Keratinocyte (primary cell): ENCODE measurements at regions not wholly inside any gene's neighbourhood (a gene's known extent, or its start where the extent isn't known, plus 50 kb on each side); places are given as distances from the start of the nearest gene placed in this dataset.

Experiments
- DNase-seq: peaks from one replicate; pipeline ENCODE4 v3.0.0-alpha.2; 2011; ENCODE audit warnings: low read depth, missing footprints, low spot score
- FAIRE-seq: peaks from 2 replicates; lab custom pipeline; 2011; peaks lifted over from hg19 to GRCh38; lab: Jason Lieb, UNC
- H2AFZ ChIP-seq: 2 replicates; pipeline ENCODE4 v1.6.0; 2012; ENCODE audit warnings: low read length, control low read depth, inconsistent platforms; ENCODE audit not compliant: control insufficient read depth
- H3K27ac ChIP-seq: 2 replicates; pipeline ENCODE4 v1.5.1; 2011; ENCODE audit warnings: low read length; ENCODE audit not compliant: control insufficient read depth, insufficient read depth
- H3K27me3 ChIP-seq: 3 replicates; pipeline ENCODE4 v1.6.0; 2011; ENCODE audit warnings: low read length; ENCODE audit not compliant: control insufficient read depth, insufficient read depth; ENCODE audit errors: extremely low read depth
- H3K36me3 ChIP-seq, 2 experiments: 2 replicates in 1 of 2; 3 replicates in 1 of 2; pipeline ENCODE4 v1.5.1; 2011; ENCODE audit warnings: low read length in 2 of 2, mild to moderate bottlenecking in 1 of 2; ENCODE audit not compliant: control insufficient read depth in 2 of 2, insufficient read depth in 2 of 2; ENCODE audit errors: extremely low read depth in 1 of 2
- H3K4me1 ChIP-seq: 3 replicates; pipeline ENCODE4 v1.5.1; 2011; ENCODE audit warnings: low read length; ENCODE audit not compliant: control insufficient read depth, insufficient read depth; ENCODE audit errors: extremely low read depth
- H3K4me2 ChIP-seq: 3 replicates; pipeline ENCODE4 v1.6.0; 2011; ENCODE audit warnings: low read depth, low read length; ENCODE audit not compliant: control insufficient read depth, insufficient read depth; ENCODE audit errors: extremely low read depth
- H3K4me3 ChIP-seq, 3 experiments: fragments of 200-600 bp in 1 of 3; sonication (generic) in 1 of 3; 2 replicates in 2 of 3; 3 replicates in 1 of 3; pipeline ENCODE4 v1.5.1; 2011 to 2016; ENCODE audit warnings: low read length in 3 of 3, mild to moderate bottlenecking in 3 of 3, control low read depth in 2 of 3, inconsistent platforms in 1 of 3, low read depth in 1 of 3, mixed read lengths in 1 of 3, mixed run types in 1 of 3, moderate library complexity in 1 of 3; ENCODE audit not compliant: control insufficient read depth in 2 of 3, insufficient read depth in 2 of 3; ENCODE audit errors: extremely low read depth in 1 of 3
- H3K79me2 ChIP-seq: 2 replicates; pipeline ENCODE4 v1.6.0; 2012; ENCODE audit warnings: low read length; ENCODE audit not compliant: control insufficient read depth, insufficient read depth
- H3K9ac ChIP-seq: 3 replicates; pipeline ENCODE4 v1.6.0; 2011; ENCODE audit warnings: low read length; ENCODE audit not compliant: control insufficient read depth, insufficient read depth; ENCODE audit errors: extremely low read depth
- H3K9me1 ChIP-seq: 3 replicates; pipeline ENCODE4 v1.6.0; 2011; ENCODE audit warnings: low read length; ENCODE audit not compliant: control insufficient read depth, insufficient read depth; ENCODE audit errors: extremely low read depth
- H3K9me3 ChIP-seq: 2 replicates; pipeline ENCODE4 v1.5.1; 2012; ENCODE audit warnings: low read depth, low read length; ENCODE audit not compliant: control insufficient read depth
- H4K20me1 ChIP-seq: 3 replicates; pipeline ENCODE4 v1.6.0; 2011; ENCODE audit warnings: low read length; ENCODE audit not compliant: control insufficient read depth, insufficient read depth; ENCODE audit errors: extremely low read depth
- EZH2 ChIP-seq: IDR thresholded peaks from one replicate; pipeline ENCODE4 v1.6.1; 2012; ENCODE audit warnings: inconsistent platforms, mild to moderate bottlenecking, low read length, moderate library complexity
- dilution Hi-C: fragments of 300-500 bp; cut with MboI; formaldehyde crosslinking; loops from one replicate; pipeline ENCODE4 v1.7.0; 2020; ENCODE audit warnings: low sequenced_read_pairs; ENCODE audit not compliant: extremely low pct_ligation_motif_present
- TF ChIP-seq, protein P1 (sequence below), 3 experiments: IDR thresholded peaks in 1 of 3; conservative IDR thresholded peaks in 1 of 3; optimal IDR thresholded peaks in 1 of 3; 2 replicates in 2 of 3; 3 replicates in 1 of 3; pipeline versions ENCODE3 to v1.5.1; 2011; ENCODE audit warnings: low read length in 3 of 3, mild to moderate bottlenecking in 3 of 3, moderate library complexity in 2 of 3, control low read depth in 1 of 3, inconsistent platforms in 1 of 3; ENCODE audit not compliant: insufficient read depth in 2 of 3; ENCODE audit errors: extremely low read depth in 1 of 3

DNA sequence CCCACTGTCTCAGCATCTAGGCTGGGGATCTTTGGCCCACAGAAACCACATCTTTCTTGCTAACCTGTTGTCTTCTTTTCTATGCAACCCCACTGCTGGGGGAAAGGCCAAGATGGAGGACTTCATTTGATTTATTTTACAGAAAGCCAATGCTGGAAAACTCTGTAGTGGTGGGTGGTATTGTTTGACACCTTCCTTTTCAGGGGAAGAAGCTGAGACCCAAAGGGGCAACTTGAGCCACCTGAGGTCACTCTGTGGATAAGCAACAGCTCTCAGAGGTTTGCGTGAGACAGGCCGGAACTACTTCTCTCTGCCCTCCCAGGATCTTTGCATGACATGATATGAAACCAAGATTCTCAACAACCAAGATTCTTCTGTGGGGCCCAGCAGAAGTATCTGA lies 645.2 kb downstream of the VRK1 start:
- Histone ChIP-seq H3K27me3 (no peaks in the 10 kb centered on the region), H3K4me3 (no peak overlapping the region), H3K4me2 (no peak overlapping the region), H3K4me1 (no peaks in the 10 kb centered on the region), H3K79me2 (no peaks in the 10 kb centered on the region), H3K27ac (no peak overlapping the region), H2AFZ (no peak overlapping the region), H3K9me3 (no peaks in the 10 kb centered on the region), H3K9me1 (no peaks in the 10 kb centered on the region), H3K36me3 (no peaks in the 10 kb centered on the region), H3K9ac (no peak overlapping the region), H4K20me1 (no peaks in the 10 kb centered on the region)
- dilution Hi-C loops: no loop called here
- no peak for DNase-seq
- FAIRE-seq: no peak
- TF ChIP-seq EZH2: no peak
- TF ChIP-seq, protein P1, sequence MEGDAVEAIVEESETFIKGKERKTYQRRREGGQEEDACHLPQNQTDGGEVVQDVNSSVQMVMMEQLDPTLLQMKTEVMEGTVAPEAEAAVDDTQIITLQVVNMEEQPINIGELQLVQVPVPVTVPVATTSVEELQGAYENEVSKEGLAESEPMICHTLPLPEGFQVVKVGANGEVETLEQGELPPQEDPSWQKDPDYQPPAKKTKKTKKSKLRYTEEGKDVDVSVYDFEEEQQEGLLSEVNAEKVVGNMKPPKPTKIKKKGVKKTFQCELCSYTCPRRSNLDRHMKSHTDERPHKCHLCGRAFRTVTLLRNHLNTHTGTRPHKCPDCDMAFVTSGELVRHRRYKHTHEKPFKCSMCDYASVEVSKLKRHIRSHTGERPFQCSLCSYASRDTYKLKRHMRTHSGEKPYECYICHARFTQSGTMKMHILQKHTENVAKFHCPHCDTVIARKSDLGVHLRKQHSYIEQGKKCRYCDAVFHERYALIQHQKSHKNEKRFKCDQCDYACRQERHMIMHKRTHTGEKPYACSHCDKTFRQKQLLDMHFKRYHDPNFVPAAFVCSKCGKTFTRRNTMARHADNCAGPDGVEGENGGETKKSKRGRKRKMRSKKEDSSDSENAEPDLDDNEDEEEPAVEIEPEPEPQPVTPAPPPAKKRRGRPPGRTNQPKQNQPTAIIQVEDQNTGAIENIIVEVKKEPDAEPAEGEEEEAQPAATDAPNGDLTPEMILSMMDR (optimal IDR thresholded peaks at IDR 0.05 in 1 of 3, IDR thresholded peaks at IDR 0.05 in 1 of 3, conservative IDR thresholded peaks at IDR 0.05 in 1 of 3; ENCODE audit: extremely low read depth in 1 of 3, insufficient read depth in 2 of 3, low read length in 3 of 3): no peak

DNA sequence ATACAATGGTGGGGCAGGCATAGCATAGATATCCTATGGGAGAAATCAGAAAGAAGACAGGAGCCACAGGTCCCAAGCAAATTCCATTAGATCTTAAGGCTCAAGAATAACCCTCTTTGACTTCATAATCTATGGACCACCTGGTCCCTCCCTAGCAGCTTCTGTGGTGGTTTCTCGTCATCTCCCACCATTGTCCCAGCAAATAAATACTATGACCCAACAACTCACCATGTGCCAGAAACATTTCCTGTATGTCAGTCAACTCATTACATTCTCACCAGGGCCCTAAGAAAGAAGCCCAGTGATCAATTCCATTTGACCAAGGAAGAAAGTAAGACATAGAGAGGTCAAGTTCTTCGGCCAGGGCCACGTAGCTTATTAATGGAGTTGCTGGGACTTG lies 646.2 kb downstream of the VRK1 start:
- H3K36me3 ChIP-seq: no peaks in the 10 kb centered on the region
- no peak overlapping the region for H3K27ac ChIP-seq
- H3K27me3 ChIP-seq: no peaks in the 10 kb centered on the region
- no peak for TF ChIP-seq EZH2
- TF ChIP-seq, protein P1 (optimal IDR thresholded peaks at IDR 0.05 in 1 of 3, IDR thresholded peaks at IDR 0.05 in 1 of 3, conservative IDR thresholded peaks at IDR 0.05 in 1 of 3; ENCODE audit: extremely low read depth in 1 of 3, insufficient read depth in 2 of 3, low read length in 3 of 3): no peak
- no peaks in the 10 kb centered on the region for H3K9me1 ChIP-seq
- no peak overlapping the region for H3K9ac ChIP-seq
- H3K9me3 ChIP-seq: no peaks in the 10 kb centered on the region
- dilution Hi-C loops: no loop called here
- DNase-seq (no peak), FAIRE-seq (no peak)
- H3K4me1 ChIP-seq: no peaks in the 10 kb centered on the region
- no peak overlapping the region for H3K4me2 ChIP-seq
- no peak overlapping the region for H3K4me3 ChIP-seq
- no peak overlapping the region for H2AFZ ChIP-seq
- no peaks in the 10 kb centered on the region for H3K79me2 ChIP-seq
- H4K20me1 ChIP-seq: no peaks in the 10 kb centered on the region
